IPS-NIHi11 (cell line): ENCODE measurements at regions not wholly inside any gene's neighbourhood (a gene's known extent, or its start where the extent isn't known, plus 50 kb on each side); places are given as distances from the start of the nearest gene placed in this dataset.
"Not testable (repeated sequence)": the region's sequence is repeated elsewhere in the genome, so short reads cannot be mapped to it uniquely, and the experiment has no call there.

Experiments
- DNase-seq: peaks from one replicate; pipeline ENCODE4 v3.0.0; 2012; ENCODE audit warnings: mixed read lengths, low spot score

DNA sequence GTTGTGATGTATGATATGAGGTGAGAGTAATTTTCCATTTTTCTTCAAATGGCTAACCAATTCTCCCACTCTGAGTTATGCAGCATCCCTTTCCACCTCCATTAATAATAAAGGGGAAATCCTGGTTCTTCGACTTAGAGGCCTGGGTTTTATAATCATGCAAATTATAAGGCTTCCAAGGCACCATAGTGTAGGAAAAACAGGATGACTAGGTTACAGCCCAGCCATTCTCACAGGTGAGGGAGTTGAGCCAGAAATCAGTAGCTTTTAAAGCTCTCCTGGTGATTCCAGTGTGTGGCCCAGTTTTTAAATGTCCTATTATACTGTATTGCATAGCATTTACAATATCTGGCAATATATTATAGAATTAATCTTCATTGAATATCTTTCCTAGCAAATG, 203.1 kb downstream of the ARHGEF9 start:
- no peak for DNase-seq

DNA sequence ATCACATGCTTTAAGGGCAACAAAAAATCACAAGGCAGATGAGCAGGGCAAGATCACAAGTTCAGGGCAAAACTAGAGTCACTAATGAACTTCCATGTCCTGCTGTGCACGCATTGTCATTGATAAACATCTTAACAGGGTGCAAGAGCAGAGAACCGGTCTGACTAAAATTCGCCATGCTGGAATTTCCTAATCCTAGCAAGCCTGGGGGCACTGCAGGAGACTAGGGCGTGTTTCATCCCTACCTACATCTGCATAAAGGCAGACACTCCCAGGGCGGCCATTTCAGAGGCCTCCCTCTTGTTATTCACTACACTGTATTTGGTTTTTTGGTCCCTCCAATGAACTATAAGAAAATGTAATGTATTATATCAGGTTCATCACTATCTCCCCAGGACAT, 203.6 kb downstream of the ARHGEF9 start:
- DNase-seq = no peak

DNA sequence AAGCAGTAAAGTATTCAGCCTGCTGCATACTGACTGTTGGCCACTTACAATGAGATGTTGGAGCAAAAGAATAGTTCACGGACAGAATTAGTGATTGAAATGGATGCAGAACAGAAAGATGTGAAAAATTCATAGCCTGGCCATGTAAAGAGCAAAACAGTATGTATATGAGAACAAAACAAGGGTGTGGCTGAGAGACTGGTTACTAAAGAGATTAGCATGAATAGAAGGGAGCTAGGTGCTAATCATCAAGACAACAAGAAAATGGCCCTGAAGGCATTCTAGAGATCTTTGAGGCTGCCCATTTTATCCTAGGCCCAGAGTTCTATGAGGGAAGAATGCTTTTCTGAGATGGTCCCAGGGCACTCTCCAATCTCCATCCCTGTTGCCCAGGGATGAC, 208.5 kb downstream of the ARHGEF9 start:
- no peak for DNase-seq

DNA sequence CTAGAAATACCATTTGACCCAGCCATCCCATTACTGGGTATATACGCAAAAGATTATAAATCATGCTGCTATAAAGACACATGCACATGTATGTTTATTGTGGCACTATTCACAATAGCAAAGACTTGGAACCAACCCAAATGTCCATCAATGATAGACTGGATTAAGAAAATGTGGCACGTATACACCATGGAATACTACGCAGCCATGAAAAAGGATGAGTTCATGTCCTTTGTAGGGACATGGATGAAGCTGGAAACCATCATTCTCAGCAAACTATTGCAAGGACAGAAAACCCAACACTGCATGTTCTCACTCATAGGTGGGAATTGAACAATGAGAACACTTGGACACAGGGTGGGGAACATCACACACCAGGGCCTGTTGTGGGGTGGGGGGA, 209.3 kb downstream of the ARHGEF9 start:
- not testable (repeated sequence) for DNase-seq

DNA sequence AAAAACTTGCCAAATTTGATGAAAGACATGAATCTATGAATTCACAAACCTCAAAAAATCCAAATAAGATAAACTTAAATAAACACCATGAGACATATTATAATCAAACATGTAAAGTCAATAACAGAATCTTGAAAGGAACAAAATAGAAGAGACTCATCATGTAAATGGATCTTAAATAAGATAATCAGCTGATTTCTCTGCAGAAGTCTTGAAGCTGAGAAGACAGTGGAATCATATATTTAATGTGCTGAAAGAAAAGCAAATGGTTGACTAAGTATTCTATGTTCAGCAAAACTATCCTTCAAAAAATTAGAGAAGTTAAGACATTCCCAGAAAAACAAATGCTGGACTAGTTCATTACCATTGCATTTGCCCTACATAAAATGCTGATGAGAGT, 215.7 kb upstream of the SPIN4 start:
- no peak for DNase-seq

DNA sequence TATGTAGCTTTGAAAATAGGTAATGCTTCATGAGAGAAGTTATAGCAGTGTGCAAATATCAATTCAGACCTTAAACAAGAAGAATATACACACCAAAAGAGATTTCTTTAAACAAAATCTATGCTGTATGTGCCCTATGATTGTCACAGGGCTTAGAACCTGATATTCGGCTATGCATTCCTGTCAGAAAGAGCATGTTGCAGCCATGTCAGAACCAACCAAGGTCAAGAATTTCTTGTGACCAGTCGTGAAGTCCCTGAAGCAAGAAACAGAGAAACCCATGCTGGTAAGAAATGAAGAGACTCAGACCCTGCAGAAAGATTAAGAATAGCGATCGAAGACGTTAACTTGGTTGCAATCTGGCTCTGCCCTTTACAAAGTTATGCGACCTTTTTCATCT, 210.3 kb upstream of the SPIN4 start:
- DNase-seq = no peak

DNA sequence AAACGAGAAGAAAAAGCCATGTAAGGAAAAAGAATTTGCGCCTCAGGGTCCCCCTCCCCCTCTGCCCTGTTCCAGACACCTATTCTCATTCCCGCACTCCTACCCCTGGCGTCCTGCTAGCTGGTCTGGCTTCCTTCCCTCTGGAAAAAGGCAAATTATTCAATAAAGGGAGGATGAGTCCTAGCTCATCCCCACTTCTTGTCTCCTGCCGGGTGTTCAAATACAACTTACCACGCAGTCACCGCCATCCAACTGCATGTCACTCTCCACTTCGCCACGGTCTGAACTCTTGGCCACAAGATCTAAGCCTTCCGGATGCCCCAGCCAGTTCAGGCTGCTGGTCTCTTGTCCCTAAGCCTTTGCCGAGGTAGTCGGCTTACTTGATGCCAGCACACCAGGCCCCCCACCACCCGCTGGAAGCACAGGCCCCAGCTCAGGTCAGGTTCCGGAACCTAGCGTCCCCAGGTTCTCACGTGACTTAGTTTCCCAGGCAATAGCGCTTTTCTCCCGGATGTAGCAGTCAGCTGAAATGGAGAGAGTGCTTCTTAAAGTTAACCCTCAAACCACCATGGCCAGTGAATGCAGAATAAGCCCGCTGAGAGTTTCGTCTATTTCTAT, 209.6 kb upstream of the SPIN4 start:
- peak; percentile 76 for DNase-seq

DNA sequence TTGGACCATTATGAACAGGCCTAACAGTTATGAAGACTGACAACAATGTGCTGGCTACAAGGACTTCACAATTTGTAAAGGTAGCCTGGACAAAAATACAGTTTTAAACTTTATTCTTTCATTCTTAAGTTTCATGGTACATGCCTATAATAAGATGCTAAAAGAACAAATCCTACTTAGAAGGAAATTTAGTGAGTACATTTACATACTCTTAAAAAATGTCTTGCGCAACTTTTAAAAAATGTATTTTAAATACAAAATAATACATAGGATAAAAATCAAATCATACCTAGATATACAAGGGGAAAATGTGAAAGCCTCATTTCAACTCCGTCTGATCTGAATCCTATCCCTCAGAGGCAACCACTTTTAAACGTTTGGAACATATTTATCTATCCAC, 200.7 kb upstream of the SPIN4 start:
- no peak for DNase-seq

DNA sequence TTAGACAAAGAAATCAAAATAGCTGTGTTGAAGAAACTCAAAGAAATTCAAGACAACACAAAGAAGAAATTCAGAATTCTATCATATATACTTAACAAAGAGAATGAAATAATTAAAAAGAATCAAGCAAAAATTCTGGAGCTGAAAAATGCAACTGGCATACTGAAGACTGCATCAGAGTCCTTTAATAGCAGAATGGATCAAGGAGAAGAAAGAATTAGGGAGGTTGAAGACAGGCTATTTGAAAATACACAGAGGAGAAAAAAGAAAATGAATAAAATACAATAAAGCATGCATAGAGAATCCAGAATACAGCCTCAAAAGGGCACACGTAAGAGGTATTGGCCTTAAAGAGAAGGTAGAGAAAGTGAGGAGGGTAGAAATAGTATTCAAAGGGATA, 179.5 kb upstream of the SPIN4 start:
- DNase-seq = no peak

DNA sequence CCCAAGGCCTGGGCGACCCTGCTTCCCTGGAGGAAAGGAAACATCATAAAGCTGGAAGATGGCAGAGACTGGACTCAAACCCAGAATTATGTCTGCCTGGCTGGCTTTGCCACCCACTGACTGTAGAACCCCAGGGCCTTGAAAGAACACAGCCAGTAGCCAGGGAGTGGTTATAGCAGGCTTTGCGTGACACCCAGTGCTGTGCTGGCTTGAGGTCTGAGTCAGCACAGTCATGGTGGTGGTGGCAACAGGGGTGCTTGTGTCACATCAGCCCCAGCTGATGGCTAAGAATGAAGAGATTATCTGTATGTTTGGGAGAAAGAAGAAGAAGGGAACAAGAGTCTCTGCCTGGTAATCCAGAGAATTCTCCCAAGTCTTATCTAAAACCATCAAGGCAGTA, 178.8 kb upstream of the SPIN4 start:
- DNase-seq = no peak

DNA sequence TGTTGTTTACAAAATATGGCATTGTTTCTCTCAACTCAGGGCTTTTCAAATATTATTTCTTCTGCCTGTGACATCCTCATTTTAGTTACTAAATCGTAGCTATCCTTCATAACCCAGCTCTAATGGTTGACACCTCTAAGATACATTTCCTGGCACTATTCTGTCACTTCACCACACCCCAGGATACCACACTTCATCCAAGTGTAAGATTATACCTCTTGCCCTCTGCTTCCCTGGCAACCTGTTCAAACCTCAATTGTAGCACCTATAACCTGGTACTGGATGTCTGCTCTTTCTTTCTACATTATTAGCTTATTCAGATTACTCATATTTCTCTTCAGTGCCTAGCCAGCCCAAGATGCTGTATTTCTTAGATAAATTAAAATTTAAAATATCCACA, 175.7 kb upstream of the SPIN4 start:
- DNase-seq = no peak

DNA sequence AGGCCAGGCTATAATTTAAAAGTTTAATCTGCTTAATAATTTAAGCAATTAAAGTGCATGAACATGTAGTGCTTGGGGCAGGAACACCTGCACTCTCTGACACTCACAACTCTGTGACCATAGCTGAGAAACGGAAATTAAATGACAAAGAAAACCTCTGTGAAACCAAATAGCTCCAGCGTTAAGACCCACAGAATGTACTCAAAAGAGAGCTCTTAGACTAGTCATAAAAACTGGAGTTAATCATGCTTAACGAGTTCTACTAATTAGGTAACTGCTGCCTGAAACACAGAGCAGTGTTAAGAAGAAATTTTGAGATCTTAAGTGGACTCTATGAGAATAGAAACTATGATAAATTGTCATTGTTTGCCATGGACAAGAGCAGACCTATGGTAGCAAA, 174.4 kb upstream of the SPIN4 start:
- peak; percentile 3 for DNase-seq

DNA sequence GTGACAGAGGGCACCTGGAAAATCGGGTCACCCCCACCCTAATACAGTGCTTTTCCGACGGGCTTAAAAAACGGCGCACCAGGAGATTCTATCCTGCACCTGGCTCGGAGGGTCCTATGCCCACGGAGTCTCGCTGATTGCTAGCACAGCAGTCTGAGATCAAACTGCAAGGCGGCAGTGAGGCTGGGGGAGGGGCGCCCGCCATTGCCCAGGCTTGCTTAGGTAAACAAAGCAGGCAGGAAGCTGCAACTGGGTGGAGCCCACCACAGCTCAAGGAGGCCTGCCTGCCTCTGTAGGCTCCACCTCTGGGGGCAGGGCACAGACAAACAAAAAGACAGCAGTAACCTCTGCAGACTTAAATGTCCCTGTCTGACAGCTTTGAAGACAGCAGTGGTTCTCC, 168.2 kb upstream of the SPIN4 start:
- DNase-seq = not testable (repeated sequence)

DNA sequence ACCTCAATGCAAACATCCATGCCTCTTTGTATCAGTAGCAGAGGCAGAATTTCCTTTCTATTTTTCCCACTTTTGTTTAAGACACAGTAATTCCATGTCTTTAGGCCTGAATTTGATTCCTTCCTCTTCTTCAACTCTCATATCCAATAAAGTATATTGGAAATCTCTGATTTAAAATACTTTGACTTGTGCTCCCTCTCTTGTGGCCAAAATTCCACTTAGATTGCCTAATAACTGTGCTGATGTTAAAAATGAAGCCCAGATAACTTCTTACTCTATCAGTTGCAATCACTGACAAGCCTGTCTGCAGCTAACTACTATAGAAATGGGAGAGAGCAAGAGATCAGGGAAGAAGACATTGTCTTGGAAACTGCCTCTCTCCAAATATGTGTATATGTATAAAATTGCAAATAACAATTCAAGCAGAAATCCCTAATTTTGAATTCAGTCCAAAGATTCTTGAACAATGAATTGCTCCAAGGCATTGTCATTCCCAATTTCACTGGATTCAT, 163.5 kb upstream of the SPIN4 start:
- DNase-seq = no peak

DNA sequence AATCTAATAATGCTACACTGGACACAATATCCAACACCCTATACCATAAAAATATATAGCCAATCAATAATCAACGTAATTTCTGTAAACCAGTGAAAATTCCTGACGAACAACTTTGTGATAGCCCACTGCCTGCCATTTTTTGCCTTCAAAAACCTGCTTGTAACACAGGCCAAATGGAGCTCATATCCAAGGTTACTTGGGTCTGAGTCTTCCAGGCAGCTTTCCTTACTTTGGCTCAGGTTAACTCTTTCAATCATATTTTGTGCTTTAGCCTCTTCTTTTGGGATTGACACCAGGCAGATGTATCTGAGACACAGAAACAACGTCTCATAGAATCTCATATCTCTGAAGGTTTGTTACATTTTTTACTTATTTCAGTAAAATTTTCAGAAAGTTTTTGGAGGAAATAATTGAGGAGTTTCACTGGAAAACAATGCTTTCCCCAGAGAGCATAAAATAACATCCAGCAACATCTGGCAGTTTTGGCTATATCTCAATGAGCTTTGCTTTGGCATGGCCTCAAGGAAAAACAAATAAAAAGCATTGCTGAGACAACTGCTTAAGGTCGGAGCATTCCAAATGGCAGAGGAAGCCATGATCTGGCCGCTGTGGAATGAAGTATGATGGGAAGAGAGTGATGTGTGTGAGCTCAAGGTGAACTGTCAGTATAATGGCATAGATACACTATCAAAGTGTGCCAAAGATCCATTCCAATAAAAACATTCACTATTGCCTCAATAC, 162.9 kb upstream of the SPIN4 start:
- DNase-seq = no peak

DNA sequence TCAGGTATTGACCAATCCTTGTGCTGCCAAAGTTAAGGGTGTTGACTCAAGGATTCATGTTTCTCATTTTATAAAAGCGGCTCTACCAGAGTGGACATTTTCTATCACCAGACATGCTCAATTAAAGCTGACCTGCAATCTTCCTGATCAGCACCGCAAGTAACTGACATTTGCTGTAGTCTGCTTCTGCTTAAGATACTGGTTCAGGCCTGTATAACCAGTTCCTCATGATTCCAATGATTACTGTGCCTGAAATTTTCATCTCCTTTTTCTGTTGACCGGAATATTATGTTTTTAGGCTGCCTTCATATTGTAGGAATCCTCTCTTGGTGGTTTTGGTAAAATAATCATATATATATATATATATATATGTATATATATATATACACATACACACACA, 160.2 kb upstream of the SPIN4 start:
- DNase-seq = no peak

DNA sequence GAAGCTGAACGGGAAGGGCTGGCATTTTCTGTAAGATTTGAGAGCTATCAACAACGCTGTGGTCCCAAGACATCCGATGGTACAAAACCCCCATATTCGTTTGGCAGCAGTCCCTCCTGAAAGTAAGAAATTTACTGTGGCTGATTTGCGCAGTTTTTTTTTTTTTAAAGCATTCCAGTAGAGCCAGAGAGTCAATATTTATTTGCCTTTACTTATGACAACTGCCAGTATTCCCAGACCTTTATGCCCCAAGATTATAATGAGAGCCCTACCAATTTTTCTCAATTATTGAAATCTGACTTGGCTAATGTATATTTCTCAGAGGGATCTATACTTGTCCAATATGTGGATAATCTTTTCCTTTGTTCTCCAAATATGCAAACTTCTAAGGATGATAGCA, 157.5 kb upstream of the SPIN4 start:
- no peak for DNase-seq

DNA sequence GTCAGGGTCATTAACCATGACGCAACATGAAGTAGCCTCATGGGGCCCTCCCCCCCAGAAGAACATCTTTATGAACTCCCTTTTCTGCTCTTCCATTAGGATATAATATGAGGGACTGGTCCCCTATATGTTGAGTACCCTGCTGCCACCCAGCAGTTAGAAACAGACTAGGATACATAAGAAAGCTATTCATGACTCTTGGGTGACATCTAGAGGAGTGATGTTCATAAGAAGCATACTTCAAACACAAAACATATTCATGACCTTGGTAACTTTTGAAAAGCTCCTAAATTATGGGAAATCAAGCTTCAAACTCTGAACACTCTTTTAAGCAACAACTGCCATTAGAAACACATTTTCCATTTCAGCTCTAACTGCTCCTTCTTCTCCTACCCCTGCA, 155.2 kb upstream of the SPIN4 start:
- DNase-seq = peak; percentile 3

DNA sequence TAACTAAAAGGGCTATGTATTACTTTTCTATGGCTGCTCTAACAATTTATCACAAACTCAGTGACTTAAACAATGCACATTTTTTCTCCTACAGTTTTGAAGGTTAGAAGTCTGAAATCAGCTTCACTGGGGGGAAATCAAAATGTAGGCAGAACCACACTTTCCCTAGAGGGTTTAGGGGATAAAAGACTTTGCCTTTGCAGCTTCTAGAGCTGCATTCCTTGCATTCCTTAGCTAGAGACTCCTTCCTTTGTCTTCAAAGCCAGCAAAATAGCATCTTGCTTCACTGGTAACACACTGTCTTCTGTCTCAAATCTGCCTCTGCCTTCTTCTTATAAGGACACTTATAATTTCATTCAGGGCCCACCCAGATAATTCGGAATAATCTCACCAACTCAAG, 152.4 kb upstream of the SPIN4 start:
- DNase-seq = peak; percentile 18

DNA sequence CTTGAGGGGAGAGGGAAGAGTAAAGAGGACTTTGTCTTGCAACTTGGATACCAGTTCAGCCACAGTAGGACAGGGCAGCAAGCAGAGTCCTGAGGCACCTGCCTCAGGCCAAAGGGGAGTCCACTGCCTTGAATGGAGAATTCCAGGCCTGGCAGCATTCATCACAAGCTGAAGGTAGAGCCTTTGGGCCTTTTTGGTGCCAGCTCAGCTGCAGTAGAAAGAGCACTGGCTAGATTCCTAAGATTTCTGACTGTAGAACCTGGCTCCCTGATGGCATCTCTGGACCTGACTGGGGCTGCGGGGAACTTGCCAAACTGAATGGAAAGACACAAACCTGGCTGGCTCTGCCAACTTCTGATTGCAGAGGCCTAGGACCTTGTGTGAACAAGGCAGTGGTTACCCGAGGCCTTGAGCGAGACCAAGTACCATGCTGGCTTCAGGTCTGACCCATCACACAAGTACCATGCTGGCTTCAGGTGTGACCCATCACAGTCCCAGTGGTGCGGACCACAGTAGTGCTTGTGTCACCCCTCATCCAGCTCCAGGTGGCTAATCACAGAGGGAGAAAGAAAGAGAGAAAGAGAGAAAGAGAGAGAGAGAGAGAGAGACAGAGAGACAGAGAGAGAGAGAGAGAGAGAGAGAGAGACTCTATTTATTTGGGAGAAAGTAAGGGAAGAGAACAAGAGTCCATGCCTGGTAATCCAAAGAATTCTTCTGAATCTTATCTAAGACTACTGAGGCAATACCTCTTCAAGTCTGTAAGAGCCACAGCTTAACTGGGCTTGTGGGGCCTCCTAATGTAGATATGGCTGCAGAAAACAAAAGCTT, 137.6 kb upstream of the SPIN4 start:
- no peak for DNase-seq

DNA sequence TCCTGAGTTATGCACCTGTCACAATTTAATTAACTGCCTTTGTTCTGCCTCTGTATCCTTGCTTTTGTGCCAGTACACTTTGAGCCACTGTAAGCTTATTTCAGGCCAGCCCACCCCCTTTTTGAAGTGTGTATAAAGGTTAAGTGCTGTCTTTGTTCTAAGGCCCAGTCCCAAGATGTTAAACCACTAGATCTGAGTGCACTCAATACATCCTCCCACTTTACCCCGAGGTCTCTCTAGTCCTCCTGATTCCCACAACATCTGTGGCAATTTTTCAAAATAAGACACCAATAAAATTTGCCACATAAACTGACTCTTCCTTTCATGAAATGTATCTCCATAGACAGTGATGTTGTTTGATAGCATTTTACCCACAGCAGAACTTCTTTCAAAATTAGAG, 124.1 kb upstream of the SPIN4 start:
- no peak for DNase-seq

DNA sequence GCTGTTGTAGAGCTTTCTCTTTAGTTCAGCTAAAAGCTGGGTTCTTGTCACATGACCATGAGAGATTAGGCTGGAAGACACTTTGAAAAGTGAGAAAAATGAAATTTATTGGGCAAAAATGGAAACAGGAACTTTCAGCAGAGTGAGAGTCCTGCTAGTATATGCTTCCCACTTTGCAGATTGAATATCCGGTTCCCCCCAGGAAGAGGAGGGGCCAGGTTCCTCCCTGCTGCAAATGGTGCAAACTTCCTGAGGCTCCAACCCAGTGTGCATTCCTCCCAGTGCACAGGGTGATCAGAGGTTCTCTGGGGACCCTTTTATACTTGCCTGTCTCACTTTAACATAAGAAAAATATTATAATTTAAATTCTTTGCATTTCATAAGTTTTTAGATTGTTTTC, 119.9 kb upstream of the SPIN4 start:
- DNase-seq = no peak

DNA sequence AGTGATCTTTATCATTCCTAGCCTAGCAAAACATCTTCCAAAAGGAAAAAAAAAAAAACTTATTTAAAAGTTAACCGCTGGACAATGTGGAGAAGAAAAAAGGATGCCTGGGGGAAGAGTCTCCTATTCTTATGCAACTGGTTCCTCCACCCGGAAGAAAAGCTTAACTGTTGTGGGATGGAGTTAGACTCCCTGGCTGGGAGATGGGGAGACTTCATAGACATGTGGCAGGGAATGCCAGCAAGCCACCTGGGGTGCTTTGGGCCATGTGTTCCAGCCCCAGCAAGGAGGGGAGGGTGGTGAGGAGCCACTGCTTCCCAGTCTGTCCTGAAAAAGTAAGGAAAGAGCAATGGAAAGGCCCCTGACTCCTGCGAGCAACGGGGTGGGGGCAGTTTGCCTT, 119.4 kb upstream of the SPIN4 start:
- DNase-seq = no peak
